Thyroid gland (tissue), 4 donors: ENCODE measurements at regions not wholly inside any gene's neighbourhood (a gene's known extent, or its start where the extent isn't known, plus 50 kb on each side); places are given as distances from the start of the nearest gene placed in this dataset.
"Not testable (repeated sequence)": the region's sequence is repeated elsewhere in the genome, so short reads cannot be mapped to it uniquely, and the experiment has no call there.

Source experiments
- DNase-seq, 2 donors: peaks; one replicate each; pipeline ENCODE4 v3.0.0-alpha.2; 2019
- H3K27ac ChIP-seq, 3 donors: fragments of 200-600 bp; sonication (generic); 1 replicate in 2 of 3; 2 replicates in 1 of 3; pipeline ENCODE4 v1.5.1; 2016 to 2019; ENCODE audit warnings: mild to moderate bottlenecking in 1 of 3, moderate library complexity in 1 of 3
- H3K27me3 ChIP-seq: fragments of 200-600 bp; sonication (generic); one replicate; pipeline ENCODE4 v1.5.1; 2019
- H3K36me3 ChIP-seq, 2 donors: fragments of 200-600 bp; sonication (generic); one replicate each; pipeline ENCODE4 v1.5.1; 2016 to 2019
- H3K4me1 ChIP-seq, 2 donors: fragments of 200-600 bp; sonication (generic); one replicate each; pipeline ENCODE4 v1.5.1; 2017 to 2019
- H3K4me3 ChIP-seq, 3 donors: fragments of 200-600 bp; sonication (generic); replicated peaks in 1 of 3; 1 replicate in 2 of 3; 2 replicates in 1 of 3; pipeline ENCODE4 v1.5.1; 2016; ENCODE audit warnings: mild to moderate bottlenecking in 1 of 3
- H3K9me3 ChIP-seq: fragments of 200-600 bp; sonication (generic); one replicate; pipeline ENCODE4 v1.5.1; 2017
- POLR2A ChIP-seq, 2 donors: fragments of 450-650 bp; IDR thresholded peaks; one replicate each; pipeline ENCODE4 v1.6.1; 2017; ENCODE audit warnings: antibody characterized with exemption in 2 of 2, mild to moderate bottlenecking in 2 of 2, moderate library complexity in 1 of 2
- WGBS, 2 donors: methylation state at CpG; one replicate each; pipeline ENCODE4 v1.1.5; 2017; 5-methylcytosine and 5-hydroxymethylcytosine counted together
- intact Hi-C: fragments of 100-400 bp; cut with DNase I; formaldehyde crosslinking; loops from one replicate; pipeline ENCODE4 v1.15.1; 2023
- TF ChIP-seq, protein P1 (sequence below), 6 experiments: fragments of 200-600 bp in 3 of 6; fragments of 450-650 bp in 3 of 6; sonication (generic) in 3 of 6; IDR thresholded peaks; one replicate each; pipeline ENCODE4 v1.5.1; 2016 to 2019; ENCODE audit warnings: antibody characterized with exemption in 6 of 6, mild to moderate bottlenecking in 2 of 6, inconsistent platforms in 1 of 6, moderate library complexity in 1 of 6

DNA sequence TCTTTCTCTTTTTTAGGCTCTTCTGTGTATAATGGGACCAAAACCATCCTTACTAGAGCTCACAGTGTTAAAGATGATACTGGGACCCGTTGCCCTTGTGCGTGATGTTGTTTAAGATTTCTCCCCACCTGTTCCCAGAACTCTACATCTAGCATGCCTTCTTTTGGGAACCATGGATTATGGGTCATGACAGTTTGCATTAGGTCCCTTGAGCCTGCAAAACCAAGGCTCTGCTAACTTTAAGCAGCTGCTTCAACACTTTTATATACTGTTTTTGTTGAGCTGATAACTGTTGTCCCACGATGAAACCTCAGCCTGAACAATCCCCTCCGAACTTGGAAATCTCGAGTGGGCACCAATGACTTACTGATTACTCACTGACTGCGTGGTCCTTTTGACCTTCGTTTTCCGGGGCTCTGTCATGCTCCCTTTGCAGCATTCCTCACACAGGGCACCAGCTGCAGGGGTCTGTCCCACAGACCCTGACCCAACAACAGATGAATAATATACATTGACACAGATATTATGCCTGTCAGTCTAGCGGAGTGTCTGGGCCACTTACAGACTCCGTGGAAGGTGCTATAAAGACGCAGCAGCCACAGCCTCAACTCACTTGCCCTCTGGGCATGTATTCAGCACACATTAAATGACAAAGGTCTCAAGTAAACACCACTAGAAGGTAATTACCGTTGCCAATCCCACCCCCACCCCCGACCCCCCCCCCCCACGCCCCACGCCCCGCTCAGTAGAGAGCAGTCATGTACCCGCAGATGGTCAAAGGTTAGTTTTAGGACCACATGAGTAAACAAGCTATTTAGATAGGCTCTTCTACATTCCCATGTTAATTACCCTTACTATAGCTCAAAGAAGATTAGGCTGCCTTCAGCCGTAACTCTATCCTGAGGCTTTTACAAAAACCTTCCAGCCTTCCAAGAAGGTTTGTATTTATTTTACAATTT is 162.0 kb upstream of the WDFY3 start:
- Histone ChIP-seq H3K36me3 (no peaks in the 10 kb centered on the region), H3K4me3 (no peak overlapping the region), H3K9me3 (no peaks in the 10 kb centered on the region), H3K27ac (no peak overlapping the region), H3K27me3 (no peaks in the 10 kb centered on the region), H3K4me1 (no peaks in the 10 kb centered on the region)
- no peak for DNase-seq
- intact Hi-C loops, result no loop called here
- 84 to 90% methylated on average over 13 to 14 of the region's 18 CpGs for WGBS, 2 donors
- TF ChIP-seq, protein P1, sequence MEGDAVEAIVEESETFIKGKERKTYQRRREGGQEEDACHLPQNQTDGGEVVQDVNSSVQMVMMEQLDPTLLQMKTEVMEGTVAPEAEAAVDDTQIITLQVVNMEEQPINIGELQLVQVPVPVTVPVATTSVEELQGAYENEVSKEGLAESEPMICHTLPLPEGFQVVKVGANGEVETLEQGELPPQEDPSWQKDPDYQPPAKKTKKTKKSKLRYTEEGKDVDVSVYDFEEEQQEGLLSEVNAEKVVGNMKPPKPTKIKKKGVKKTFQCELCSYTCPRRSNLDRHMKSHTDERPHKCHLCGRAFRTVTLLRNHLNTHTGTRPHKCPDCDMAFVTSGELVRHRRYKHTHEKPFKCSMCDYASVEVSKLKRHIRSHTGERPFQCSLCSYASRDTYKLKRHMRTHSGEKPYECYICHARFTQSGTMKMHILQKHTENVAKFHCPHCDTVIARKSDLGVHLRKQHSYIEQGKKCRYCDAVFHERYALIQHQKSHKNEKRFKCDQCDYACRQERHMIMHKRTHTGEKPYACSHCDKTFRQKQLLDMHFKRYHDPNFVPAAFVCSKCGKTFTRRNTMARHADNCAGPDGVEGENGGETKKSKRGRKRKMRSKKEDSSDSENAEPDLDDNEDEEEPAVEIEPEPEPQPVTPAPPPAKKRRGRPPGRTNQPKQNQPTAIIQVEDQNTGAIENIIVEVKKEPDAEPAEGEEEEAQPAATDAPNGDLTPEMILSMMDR (IDR thresholded peaks at IDR 0.05), result no peak
- no peak for TF ChIP-seq POLR2A (IDR thresholded peaks at IDR 0.05)

DNA sequence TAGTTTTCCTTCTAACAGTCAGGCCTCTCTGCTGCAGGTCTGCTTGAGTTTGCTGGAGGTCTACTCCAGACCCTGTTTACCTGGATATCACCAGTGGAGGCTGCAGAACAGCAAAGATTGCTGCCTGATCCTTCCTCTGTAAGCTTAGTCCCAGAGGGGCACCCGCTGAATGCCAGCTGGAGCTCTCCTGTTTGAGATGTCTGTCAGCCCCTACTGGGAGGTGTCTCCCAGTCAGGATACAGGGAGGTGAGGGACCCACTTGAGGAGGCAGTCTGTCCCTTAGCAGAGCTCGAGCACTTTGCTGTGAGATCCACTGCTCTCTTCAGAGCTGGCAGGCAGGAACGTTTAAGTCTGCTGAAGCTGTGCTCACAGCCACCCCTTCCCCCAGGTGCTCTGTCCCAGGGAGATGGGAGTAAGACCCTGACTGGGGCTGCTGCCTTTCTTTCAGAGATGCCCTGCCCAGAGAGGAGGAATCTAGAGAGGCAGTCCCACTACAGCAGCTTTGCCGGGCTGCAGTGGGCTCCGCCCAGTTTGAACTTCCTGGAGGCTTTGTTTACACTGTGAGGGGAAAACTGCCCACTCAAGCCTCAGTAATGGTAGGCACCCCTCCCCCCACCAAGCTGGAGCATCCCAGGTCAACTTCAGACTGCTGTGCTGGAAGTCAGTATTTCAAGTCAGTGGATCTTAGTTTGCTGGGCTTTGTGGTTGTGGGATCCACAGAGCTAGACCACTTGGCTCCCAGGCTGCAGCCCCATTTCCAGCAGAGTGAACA is 163.1 kb upstream of the WDFY3 start:
- H3K4me3 ChIP-seq, H3K27ac ChIP-seq, H3K9me3 ChIP-seq, DNase-seq, H3K27me3 ChIP-seq, H3K36me3 ChIP-seq, H3K4me1 ChIP-seq, intact Hi-C loops: not testable (repeated sequence)
- WGBS, 2 donors, result 40 to 71% methylated on average over 1 to 4 of the region's 5 CpGs

DNA sequence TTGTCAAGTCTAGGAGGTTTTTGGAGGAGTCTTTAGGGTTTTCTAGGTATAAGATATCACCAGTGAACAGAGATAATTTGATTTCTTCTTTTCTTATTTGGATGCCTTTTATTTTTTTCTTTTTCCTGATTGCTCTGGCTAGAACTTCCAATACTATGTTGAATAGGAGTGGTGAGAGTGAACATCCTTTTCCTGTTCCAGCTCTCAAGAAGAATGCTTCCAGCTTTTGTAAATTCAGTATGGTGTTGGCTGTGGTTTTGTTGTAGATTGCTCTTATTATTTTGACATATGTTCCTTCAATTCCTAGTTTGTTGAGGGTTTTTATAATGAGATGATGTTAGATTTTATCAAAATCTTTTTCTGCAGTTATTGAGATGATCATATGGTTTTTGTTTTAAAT is 165.6 kb upstream of the WDFY3 start:
- H3K27me3 ChIP-seq, result no peaks in the 10 kb centered on the region
- intact Hi-C loops, result no loop called here
- DNase-seq, result no peak
- no peaks in the 10 kb centered on the region for H3K9me3 ChIP-seq
- no peak overlapping the region for H3K4me3 ChIP-seq
- H3K36me3 ChIP-seq, result no peaks in the 10 kb centered on the region
- no peak for TF ChIP-seq POLR2A (IDR thresholded peaks at IDR 0.05)
- TF ChIP-seq, protein P1 (IDR thresholded peaks at IDR 0.05), result no peak
- no peaks in the 10 kb centered on the region for H3K4me1 ChIP-seq
- no peak overlapping the region for H3K27ac ChIP-seq

DNA sequence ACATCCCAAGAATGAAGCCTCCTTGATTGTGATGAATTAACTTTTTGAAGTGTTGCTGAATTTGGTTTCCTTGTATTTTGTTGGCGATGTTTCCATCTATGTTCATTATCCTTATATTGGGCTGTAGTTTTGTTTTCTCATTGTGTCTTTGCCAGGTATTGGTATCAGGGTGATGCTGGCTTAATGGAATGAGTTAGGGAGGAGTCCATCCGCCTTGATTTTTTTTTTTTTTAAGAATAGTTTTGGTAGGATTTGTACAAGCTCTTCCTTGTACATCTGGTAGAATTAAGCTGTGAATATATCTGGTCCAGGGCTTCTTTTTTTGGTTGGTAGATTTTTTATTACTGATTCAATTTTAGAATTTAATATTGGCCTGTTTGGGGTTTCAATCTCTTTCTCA is 166.1 kb upstream of the WDFY3 start:
- TF ChIP-seq, protein P1 (IDR thresholded peaks at IDR 0.05), result no peak
- no peak for TF ChIP-seq POLR2A (IDR thresholded peaks at IDR 0.05)
- intact Hi-C loops, result no loop called here
- Histone ChIP-seq H3K4me1 (no peaks in the 10 kb centered on the region), H3K27me3 (no peaks in the 10 kb centered on the region), H3K9me3 (no peaks in the 10 kb centered on the region), H3K36me3 (no peaks in the 10 kb centered on the region), H3K27ac (no peak overlapping the region), H3K4me3 (no peak overlapping the region)
- 78 to 89% methylated on average over 2 of the region's 2 CpGs for WGBS, 2 donors
- no peak for DNase-seq

DNA sequence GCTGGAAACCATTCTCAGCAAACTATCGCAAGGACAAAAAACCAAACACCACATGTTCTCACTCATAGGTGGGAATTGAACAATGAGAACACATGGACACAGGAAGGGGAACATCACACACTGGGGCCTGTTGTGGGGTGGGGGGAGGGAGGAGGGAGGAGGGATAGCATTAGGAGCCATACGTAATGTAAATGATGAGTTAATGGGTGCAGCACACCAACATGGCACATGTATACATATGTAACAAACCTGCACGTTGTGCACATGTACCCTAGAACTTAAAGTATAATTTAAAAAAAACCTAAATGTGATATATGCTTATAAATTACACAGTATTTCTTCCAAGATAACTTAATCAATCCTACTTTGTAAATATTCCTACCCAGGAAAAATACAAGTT is 173.3 kb upstream of the WDFY3 start:
- H3K27ac ChIP-seq, H3K4me3 ChIP-seq, H3K27me3 ChIP-seq, H3K9me3 ChIP-seq, DNase-seq, H3K4me1 ChIP-seq, H3K36me3 ChIP-seq, intact Hi-C loops: not testable (repeated sequence)
- 79 to 96% methylated on average over 3 of the region's 3 CpGs for WGBS, 2 donors

DNA sequence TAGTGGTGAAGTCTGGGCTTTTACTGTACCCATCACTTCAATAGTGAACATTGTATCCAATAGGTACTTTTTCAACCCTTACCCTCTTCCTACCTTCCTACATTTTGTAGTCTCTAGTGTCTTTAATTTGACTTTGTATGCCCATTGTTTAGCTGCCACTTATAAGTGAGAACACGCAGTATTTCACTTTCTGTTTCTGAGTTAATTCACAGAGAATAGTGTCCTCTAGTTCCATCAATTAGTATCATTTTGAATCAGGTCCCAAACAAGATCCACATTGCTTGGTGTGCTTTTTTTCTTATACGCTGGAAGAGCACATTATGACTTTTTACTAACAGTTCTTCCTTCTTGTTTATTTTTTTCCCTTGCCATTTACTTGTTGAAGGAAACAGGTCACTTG is 176.0 kb upstream of the WDFY3 start:
- intact Hi-C loops, result no loop called here
- H3K9me3 ChIP-seq, result no peaks in the 10 kb centered on the region

More for the DNA sequence above, 176.0 kb upstream of the WDFY3 start:
- no peaks in the 10 kb centered on the region for H3K27me3 ChIP-seq
- no peaks in the 10 kb centered on the region for H3K4me1 ChIP-seq
- H3K36me3 ChIP-seq, result no peaks in the 10 kb centered on the region
- 65 to 82% methylated on average over 2 of the region's 2 CpGs for WGBS, 2 donors
- H3K27ac ChIP-seq, result no peak overlapping the region
- TF ChIP-seq, protein P1 (IDR thresholded peaks at IDR 0.05), result no peak
- TF ChIP-seq POLR2A (IDR thresholded peaks at IDR 0.05), result no peak
- H3K4me3 ChIP-seq, result no peak overlapping the region
- no peak for DNase-seq
